ENCODE measurements at regions not wholly inside any gene's neighbourhood (a gene's known extent, or its start where the extent isn't known, plus 50 kb on each side); places are given as distances from the start of the nearest gene placed in this dataset.

DNA sequence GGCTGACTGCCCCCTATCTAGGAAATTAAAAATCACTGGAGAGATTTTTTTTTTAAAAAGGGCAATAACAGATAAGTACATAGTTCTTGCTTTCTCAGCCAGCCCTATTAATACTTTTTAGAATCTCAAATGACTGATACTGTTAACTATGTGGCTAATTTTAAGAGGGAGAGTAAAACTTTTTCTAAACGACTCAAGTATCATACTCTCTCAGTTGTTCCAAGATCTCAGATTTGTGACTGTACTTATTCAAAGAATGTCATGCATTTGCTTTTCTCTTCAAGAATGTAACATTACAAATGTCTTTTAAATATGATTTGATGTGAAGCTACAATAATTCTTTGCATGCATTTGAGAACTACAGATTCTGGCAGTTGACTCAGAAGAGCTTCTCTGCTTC lies 55.4 kb upstream of the RAB11FIP2 start:
- no peak for DNase-seq

DNA sequence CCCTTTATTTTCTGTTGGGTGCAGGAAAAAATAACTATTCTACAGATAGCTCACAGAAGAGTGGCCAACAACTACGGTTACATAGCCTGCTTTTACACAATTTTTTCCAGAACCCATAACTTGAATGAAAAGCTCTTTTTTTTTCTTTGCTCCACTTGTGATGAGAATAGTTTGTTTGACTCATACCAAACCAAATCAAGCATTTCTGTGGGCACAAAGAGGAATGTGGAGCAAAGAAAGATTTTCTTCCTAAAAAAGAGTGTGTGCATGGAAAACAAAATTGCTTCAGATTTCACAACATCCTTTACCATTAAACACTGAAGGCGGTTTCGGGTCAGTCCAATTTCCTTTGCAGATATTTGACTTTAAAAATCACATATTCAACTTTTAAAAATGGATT lies 54.8 kb upstream of the RAB11FIP2 start:
- no peak for DNase-seq

All from stimulated activated CD4-positive, alpha-beta T cell treated with anti-CD3 and anti-CD28 coated beads, Interleukin-4, amount 100 ng/mL, for 4 hours (primary cell).